Ovary (tissue), 7 donors: ENCODE measurements at regions not wholly inside any gene's neighbourhood (a gene's known extent, or its start where the extent isn't known, plus 50 kb on each side); places are given as distances from the start of the nearest gene placed in this dataset.

Experiments used
- DNase-seq, 5 donors: peaks; one replicate each; pipeline ENCODE4 v3.0.0-alpha.2; 2019 to 2020
- H3K27ac ChIP-seq, 2 donors: fragments of 200-600 bp; one replicate each; pipeline versions ENCODE4 v1.5.1 to v1.8.0; 2019 to 2022
- H3K27me3 ChIP-seq: fragments of 200-600 bp; one replicate; pipeline ENCODE4 v1.8.0; 2022
- H3K36me3 ChIP-seq: fragments of 200-600 bp; sonication (generic); one replicate; pipeline ENCODE4 v1.5.1; 2019
- H3K4me1 ChIP-seq: one replicate; pipeline ENCODE4 v1.8.1; 2013; ENCODE audit warnings: mild to moderate bottlenecking, moderate library complexity; ENCODE audit not compliant: insufficient read depth
- H3K4me3 ChIP-seq: fragments of 200-600 bp; sonication (generic); one replicate; pipeline ENCODE4 v1.5.1; 2017
- H3K9me3 ChIP-seq, 2 donors: fragments of 200-600 bp in 1 of 2; sonication (generic) in 1 of 2; one replicate each; pipeline versions ENCODE4 v1.5.1 to v1.8.1; 2013 to 2019; ENCODE audit warnings: mild to moderate bottlenecking in 1 of 2, moderate library complexity in 1 of 2
- EP300 ChIP-seq: sonication (generic); formaldehyde crosslinking; IDR thresholded peaks from one replicate; pipeline ENCODE4 v1.6.1; 2017; ENCODE audit warnings: antibody characterized with exemption
- POLR2A ChIP-seq: fragments of 450-650 bp; IDR thresholded peaks from one replicate; pipeline ENCODE4 v1.6.1; 2017; ENCODE audit warnings: antibody characterized with exemption, mild to moderate bottlenecking, moderate library complexity
- WGBS, 3 donors: extraction: QIAGEN DNeasy Blood & Tissue Kit in 1 of 3; methylation state at CpG; one replicate each; pipeline versions ENCODE4 v1.1.5 to v1.1.7; 2013 to 2017; 5-methylcytosine and 5-hydroxymethylcytosine counted together
- intact Hi-C, 4 donors: fragments of 100-400 bp; cut with DNase I; formaldehyde crosslinking; loops; one replicate each; pipeline versions ENCODE4 v1.11.0 to v1.15.1; 2022 to 2023
- TF ChIP-seq, protein P1 (sequence below), 3 donors: fragments of 450-650 bp in 2 of 3; fragments of 200-600 bp in 1 of 3; IDR thresholded peaks; one replicate each; pipeline versions ENCODE4 v1.5.1 to v1.8.0; 2016 to 2022; ENCODE audit warnings: antibody characterized with exemption in 3 of 3, mild to moderate bottlenecking in 1 of 3
- donor health status: DM: no; HTN: no; CAD: no; lungs with moderate emphysema.
- donor health status: DM: no; HTN: no; CAD: no.
- donor health status: Bipolar disorder and iron deficiency.
- donor health status: DM: no; HTN: no; CAD: no.
- donor health status: DM: yes; HTN: yes; CAD: no.

DNA sequence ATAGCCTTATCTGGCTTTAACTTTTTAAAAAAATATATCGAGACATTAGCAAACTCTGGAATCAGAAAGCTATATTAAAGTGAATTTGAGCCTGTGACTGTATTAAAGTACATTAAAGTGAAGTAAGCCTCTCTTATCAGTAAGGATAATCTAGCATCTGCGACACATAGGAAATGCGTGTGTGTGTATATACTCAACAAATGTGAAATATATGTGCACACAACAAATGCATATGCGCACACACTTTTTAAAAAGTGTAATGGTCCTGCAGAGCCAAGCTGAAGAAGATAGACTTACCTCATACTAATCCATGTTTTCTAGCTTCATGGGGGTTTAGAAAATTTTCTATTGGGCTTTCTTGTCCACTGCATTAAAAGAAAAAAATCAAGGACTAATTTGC lies 437.1 kb downstream of the ZIC1 start:
- no peak overlapping the region for H3K4me3 ChIP-seq
- no peaks in the 10 kb centered on the region for H3K9me3 ChIP-seq
- intact Hi-C loops: no loop called here
- 82 to 90% (median 89%) methylated on average over 4 of the region's 4 CpGs for WGBS, 3 donors
- no peak overlapping the region for H3K27ac ChIP-seq
- no peaks in the 10 kb centered on the region for H3K4me1 ChIP-seq
- no peaks in the 10 kb centered on the region for H3K36me3 ChIP-seq
- DNase-seq: no peak
- TF ChIP-seq POLR2A (no peak), EP300 (no peak)
- TF ChIP-seq, protein P1, sequence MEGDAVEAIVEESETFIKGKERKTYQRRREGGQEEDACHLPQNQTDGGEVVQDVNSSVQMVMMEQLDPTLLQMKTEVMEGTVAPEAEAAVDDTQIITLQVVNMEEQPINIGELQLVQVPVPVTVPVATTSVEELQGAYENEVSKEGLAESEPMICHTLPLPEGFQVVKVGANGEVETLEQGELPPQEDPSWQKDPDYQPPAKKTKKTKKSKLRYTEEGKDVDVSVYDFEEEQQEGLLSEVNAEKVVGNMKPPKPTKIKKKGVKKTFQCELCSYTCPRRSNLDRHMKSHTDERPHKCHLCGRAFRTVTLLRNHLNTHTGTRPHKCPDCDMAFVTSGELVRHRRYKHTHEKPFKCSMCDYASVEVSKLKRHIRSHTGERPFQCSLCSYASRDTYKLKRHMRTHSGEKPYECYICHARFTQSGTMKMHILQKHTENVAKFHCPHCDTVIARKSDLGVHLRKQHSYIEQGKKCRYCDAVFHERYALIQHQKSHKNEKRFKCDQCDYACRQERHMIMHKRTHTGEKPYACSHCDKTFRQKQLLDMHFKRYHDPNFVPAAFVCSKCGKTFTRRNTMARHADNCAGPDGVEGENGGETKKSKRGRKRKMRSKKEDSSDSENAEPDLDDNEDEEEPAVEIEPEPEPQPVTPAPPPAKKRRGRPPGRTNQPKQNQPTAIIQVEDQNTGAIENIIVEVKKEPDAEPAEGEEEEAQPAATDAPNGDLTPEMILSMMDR (IDR thresholded peaks at IDR 0.05): no peak
- no peaks in the 10 kb centered on the region for H3K27me3 ChIP-seq

DNA sequence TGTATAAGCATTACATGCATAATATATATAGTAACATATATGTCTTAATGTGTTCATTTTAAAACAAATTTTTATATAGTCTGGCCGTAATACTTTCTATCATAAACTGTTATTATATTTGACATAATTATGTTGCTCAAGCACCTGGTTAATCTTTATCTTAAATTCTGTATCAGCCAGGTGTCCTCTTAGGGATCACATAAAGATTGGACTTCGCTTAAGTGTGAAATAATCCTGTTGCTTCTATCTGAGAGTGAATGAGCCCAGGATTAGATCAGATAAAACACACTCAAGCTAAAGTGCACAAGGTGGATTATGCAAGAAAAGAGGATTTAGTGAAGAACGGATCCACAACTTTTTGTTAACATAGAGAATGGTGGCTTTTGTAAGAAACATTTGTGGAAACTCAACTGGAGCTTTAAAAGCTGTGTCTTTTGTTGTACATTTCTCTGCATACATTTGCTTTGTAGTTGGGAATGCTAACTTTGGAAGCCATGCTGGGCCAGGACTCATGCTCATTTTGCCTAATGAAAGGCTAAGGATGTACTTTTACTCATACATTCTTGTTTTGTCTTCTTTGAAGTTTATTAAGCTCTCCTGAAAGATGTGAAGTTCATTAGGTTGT lies 437.8 kb downstream of the ZIC1 start:
- WGBS, 3 donors: 75 to 91% (median 83%) methylated on average over 3 of the region's 3 CpGs
- Histone ChIP-seq H3K9me3 (no peaks in the 10 kb centered on the region), H3K27me3 (no peaks in the 10 kb centered on the region), H3K36me3 (no peaks in the 10 kb centered on the region), H3K27ac (no peak overlapping the region), H3K4me1 (no peaks in the 10 kb centered on the region), H3K4me3 (no peak overlapping the region)
- no peak for DNase-seq
- intact Hi-C loops: no loop called here
- no peak for TF ChIP-seq POLR2A
- no peak for TF ChIP-seq EP300
- TF ChIP-seq, protein P1 (IDR thresholded peaks at IDR 0.05): no peak

DNA sequence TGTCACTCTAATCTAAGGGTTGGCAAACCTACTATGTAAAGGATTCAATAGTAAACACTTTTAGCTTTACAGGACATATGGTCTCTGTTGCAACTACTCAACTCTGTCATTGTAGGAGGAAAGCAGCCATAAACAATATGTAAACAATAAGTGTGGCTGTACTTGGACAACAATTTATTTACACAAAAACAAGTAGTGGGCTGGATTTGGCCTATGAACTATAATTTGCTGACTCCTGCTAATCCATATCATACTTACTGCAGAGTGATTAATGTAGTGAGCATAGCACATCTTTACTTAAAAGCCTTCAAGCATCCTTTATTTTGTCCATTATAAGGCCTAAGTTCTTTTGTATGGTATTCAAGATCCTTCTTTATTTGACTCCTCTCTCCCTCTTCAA lies 441.9 kb downstream of the ZIC1 start:
- Histone ChIP-seq H3K36me3 (no peaks in the 10 kb centered on the region), H3K27ac (no peak overlapping the region), H3K4me1 (no peaks in the 10 kb centered on the region), H3K4me3 (no peak overlapping the region), H3K9me3 (no peaks in the 10 kb centered on the region), H3K27me3 (no peaks in the 10 kb centered on the region)
- intact Hi-C loops: no loop called here
- no peak for TF ChIP-seq EP300
- TF ChIP-seq, protein P1 (IDR thresholded peaks at IDR 0.05): no peak
- no peak for TF ChIP-seq POLR2A
- DNase-seq: no peak

DNA sequence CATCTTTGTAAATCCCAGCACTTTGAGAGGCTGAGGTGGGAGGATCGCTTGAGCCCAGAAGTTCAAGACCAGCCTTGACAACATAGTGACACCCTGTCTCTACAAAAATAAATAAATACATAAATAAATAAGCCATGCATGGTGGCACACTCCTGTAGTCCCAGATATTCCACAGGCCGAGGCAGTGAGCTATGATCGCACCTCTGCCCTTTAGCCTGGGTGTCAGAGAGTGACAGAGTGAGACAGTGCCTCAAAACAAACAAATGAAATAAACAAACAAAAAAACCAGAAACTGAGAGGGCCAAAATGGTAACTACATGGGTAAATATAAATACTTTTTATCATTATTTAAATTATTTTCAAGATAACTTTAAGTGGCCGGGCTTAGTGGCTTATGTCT lies 445.4 kb downstream of the ZIC1 start:
- H3K4me3 ChIP-seq: no peak overlapping the region
- TF ChIP-seq EP300: no peak
- no peak for TF ChIP-seq POLR2A
- TF ChIP-seq, protein P1 (IDR thresholded peaks at IDR 0.05): no peak
- no peak for DNase-seq
- no peaks in the 10 kb centered on the region for H3K9me3 ChIP-seq
- H3K27ac ChIP-seq: no peak overlapping the region
- H3K4me1 ChIP-seq: no peaks in the 10 kb centered on the region
- H3K36me3 ChIP-seq: no peaks in the 10 kb centered on the region
- H3K27me3 ChIP-seq: no peaks in the 10 kb centered on the region
- intact Hi-C loops: no loop called here
- 87 to 92% (median 89%) methylated on average over 4 of the region's 4 CpGs for WGBS, 3 donors
